C4-2B (cell line): ENCODE measurements at regions not wholly inside any gene's neighbourhood (a gene's known extent, or its start where the extent isn't known, plus 50 kb on each side); places are given as distances from the start of the nearest gene placed in this dataset.

ENCODE experiments used
- H3K27ac ChIP-seq: fragments of 450-650 bp; 2 replicates; pipeline ENCODE4 v1.5.1; 2017
- ZFX ChIP-seq: fragments of 450-650 bp; IDR thresholded peaks from 2 replicates; pipeline ENCODE4 v1.6.1; 2017
- TF ChIP-seq, protein P1 (sequence below): fragments of 450-650 bp; conservative IDR thresholded peaks from 2 replicates; pipeline ENCODE4 v1.5.1; 2017; ENCODE audit warnings: mild to moderate bottlenecking

DNA sequence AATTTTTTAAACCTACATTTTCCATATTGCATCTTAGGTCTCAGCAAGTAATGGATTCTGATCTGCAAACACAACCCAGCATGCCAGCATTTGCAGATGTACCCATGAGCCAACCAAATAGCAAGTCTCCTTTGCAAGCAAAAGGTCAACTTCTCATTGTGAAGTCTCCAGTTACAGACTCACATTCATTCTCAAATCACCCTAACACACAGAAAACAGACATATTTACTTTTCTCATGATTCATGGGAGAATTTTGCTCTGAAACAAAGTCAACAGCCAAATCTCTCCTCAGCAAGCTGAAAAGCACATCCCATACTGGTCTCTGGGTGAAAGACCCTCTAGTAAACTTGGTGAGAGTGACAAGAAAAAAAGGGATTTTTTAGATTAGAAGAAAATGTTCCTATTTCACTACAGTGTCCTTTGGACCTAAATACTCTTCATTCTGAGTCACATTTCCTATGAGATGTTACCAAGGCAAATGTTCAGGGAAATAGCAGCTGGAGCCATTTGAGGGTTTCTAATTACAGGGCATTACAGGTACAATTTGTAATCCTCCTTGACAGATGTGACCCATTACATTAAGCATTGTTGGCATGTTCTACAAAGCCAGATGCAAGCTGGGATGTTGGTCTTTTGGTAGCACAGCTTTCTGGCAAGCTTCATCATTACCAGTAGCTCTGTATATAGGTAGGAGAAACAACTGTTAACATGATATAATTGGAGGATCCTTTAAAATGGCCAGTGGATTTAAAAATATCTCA is 383.3 kb downstream of the SMARCA1 start:
- no peak overlapping the region for H3K27ac ChIP-seq
- TF ChIP-seq, protein P1, sequence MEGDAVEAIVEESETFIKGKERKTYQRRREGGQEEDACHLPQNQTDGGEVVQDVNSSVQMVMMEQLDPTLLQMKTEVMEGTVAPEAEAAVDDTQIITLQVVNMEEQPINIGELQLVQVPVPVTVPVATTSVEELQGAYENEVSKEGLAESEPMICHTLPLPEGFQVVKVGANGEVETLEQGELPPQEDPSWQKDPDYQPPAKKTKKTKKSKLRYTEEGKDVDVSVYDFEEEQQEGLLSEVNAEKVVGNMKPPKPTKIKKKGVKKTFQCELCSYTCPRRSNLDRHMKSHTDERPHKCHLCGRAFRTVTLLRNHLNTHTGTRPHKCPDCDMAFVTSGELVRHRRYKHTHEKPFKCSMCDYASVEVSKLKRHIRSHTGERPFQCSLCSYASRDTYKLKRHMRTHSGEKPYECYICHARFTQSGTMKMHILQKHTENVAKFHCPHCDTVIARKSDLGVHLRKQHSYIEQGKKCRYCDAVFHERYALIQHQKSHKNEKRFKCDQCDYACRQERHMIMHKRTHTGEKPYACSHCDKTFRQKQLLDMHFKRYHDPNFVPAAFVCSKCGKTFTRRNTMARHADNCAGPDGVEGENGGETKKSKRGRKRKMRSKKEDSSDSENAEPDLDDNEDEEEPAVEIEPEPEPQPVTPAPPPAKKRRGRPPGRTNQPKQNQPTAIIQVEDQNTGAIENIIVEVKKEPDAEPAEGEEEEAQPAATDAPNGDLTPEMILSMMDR = no peak
- TF ChIP-seq ZFX = no peak

DNA sequence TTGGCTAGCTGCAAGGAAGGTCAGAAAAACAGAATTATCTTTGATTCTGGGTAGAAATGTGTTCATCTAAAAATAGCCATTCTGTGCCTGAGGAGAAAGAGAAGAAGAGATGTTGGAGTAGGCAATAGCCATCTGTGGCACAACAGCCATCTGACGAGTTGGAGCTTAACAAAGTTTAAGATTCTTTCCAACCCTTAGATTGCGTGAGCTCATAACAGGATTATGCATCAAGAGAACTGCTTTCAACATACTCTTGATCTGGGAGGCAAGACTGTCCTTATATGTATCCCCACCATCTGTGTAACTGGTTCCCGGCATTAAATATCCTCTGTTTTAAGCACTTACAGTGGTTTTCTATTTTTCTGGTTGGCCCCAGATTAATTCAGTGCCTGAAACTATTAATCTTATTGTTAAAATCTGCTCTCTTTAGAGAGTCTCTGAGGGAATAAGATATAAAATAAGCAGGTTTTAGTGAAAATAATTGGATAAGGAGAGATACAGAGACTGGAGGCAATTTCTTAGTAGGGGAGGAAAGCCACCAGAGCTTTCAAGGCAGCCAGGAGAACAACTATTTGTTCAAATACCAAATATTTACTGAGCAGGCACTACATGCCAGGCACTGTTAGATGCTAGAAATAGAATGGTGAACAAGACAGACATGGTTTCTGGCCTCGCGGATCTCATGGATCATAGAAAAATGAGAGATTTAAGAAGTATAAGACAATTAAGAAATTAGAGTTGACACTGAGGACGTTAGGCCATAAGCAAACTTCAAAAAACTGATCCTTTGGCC is 398.0 kb downstream of the SMARCA1 start:
- H3K27ac ChIP-seq = no peak overlapping the region
- TF ChIP-seq ZFX = no peak
- TF ChIP-seq, protein P1 = no peak

DNA sequence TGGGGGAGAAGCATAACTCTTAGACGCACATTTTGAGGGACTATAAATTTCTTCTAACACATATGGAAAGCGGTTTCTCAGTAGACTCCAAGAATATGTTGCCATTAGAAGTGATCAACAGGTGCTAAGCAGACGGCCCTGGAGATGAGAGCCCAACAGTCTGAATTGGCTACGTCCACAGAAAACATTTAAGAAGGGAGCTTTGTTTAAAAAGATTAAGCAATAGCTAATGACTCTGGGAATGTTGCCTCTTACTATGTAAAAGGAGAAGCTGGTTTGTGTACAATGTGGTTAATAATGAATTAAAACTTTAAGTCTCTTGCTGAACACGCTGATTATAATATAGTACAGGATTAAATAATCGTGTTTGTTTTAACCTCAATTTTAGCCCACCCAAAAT is 399.5 kb downstream of the SMARCA1 start:
- no peak overlapping the region for H3K27ac ChIP-seq
- TF ChIP-seq ZFX = no peak
- TF ChIP-seq, protein P1 = no peak

DNA sequence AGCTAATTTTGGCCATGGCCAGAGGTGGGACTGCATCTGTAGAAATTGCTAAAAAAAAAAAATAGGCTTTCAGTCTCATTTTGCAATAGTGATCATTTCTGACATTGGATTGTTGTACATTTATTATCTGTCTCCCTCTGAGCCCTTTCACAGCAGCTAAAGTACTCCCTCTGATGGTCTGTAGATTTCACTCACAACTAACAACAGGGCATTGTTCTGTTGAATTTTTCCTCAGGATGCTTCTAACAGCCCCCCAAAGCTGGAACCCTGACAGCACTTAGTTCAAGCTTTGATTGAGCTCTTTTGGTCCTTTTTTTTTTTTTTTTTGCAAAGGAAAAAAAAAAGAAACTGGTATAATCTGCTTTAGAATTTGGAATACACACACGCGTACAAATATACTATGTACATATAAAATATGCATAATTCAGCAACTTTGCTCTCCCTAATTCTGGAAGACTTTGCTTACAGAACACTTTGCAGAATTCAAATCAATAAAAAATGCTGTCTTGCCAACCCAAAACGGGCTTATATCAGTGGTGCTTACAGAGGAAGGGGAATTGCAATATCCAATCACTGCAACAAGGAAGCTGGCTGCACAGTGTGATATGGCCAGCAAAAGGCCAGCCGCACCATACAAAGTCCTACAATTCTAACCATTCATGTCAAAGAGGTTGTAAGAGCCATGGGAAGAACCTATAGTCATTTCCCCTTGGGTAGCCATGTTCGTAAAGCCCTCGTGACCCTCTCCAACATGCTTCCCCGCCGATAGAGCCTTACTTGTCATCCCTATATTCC is 406.4 kb downstream of the SMARCA1 start:
- no peak overlapping the region for H3K27ac ChIP-seq
- TF ChIP-seq, protein P1 = peak; percentile 25; the same call in 1 of the 2 replicates
- TF ChIP-seq ZFX = no peak

DNA sequence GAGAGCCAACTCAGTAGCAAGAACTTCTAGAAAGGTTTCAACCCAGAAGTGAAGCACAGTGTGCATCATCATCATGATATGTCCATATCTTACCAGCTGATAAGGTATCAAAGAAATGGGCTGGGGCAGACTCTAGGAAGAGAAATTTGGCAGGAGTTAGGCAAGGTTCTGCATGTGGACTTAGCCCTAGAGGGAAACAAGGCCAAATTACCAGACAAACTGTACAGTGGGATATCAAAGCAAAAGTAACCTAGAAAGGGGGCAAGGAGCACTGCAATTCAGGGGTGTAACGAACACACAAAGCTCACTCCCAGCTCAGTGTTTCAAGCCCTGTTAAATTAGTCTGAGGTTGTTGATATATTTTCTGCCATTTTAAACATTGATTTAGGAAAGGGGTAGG is 407.4 kb downstream of the SMARCA1 start:
- H3K27ac ChIP-seq = no peak overlapping the region

DNA sequence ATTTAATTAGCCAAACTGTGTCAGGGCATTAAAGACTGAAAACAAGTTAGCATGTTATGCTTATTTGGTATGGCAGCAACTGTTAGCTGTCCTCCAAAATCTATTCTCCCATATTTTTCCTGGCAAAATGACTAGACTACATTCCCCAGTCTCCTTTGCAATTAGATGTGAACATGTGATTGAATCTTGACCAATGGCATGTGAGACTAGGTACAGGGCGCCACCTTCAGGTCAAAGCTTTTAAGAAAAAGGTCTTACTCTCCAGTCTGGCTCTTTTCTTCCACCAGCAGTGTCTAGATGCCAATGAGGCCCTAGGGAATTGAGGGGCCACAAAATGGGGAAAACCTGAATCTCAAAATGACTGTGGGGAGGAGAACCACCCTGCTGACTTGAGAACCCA is 408.2 kb downstream of the SMARCA1 start:
- no peak overlapping the region for H3K27ac ChIP-seq
- TF ChIP-seq, protein P1 = peak; percentile 44
- no peak for TF ChIP-seq ZFX

More for the DNA sequence above, 407.4 kb downstream of the SMARCA1 start:
- TF ChIP-seq, protein P1 = no peak
- no peak for TF ChIP-seq ZFX
